RWPE2 (cell line): ENCODE measurements at regions not wholly inside any gene's neighbourhood (a gene's known extent, or its start where the extent isn't known, plus 50 kb on each side); places are given as distances from the start of the nearest gene placed in this dataset.

ENCODE experiments used
- ATAC-seq: fragments of 200-7000 bp; cut with Tn5 transposase; 3 replicates; pipeline ENCODE4 v1.9.1; 2021; ENCODE audit warnings: low read depth
- DNase-seq: peaks from one replicate; pipeline ENCODE4 v3.0.0-alpha.2; 2020; ENCODE audit warnings: low spot score
- H3K27ac ChIP-seq: fragments of 450-650 bp; 2 replicates; pipeline ENCODE4 v1.5.1; 2017; ENCODE audit warnings: mild to moderate bottlenecking; ENCODE audit not compliant: poor library complexity, severe bottlenecking
- H3K27me3 ChIP-seq: fragments of 250-450 bp; sonication (Bioruptor Pico); 2 replicates; pipeline ENCODE4 v1.5.1; 2021; ENCODE audit warnings: mild to moderate bottlenecking, moderate library complexity; ENCODE audit not compliant: insufficient read depth, poor library complexity, severe bottlenecking
- H3K36me3 ChIP-seq: fragments of 250-450 bp; sonication (Bioruptor Pico); 2 replicates; pipeline ENCODE4 v1.5.1; 2020; ENCODE audit warnings: low read depth, mild to moderate bottlenecking, moderate library complexity
- H3K4me1 ChIP-seq: fragments of 250-450 bp; sonication (Bioruptor Pico); 2 replicates; pipeline ENCODE4 v1.5.1; 2021; ENCODE audit warnings: mild to moderate bottlenecking, moderate library complexity; ENCODE audit not compliant: insufficient read depth, poor library complexity, severe bottlenecking
- H3K4me3 ChIP-seq: fragments of 250-450 bp; sonication (Bioruptor Pico); 2 replicates; pipeline ENCODE4 v1.5.1; 2021; ENCODE audit warnings: mild to moderate bottlenecking, moderate library complexity; ENCODE audit not compliant: severe bottlenecking
- H3K9me3 ChIP-seq: fragments of 250-450 bp; sonication (Bioruptor Pico); 2 replicates; pipeline ENCODE4 v1.5.1; 2021; ENCODE audit warnings: mild to moderate bottlenecking, moderate library complexity; ENCODE audit not compliant: severe bottlenecking
- CTCF ChIP-seq: fragments of 450-650 bp; IDR thresholded peaks from one replicate; pipeline ENCODE4 v1.5.1; 2017; ENCODE audit warnings: mild to moderate bottlenecking, moderate library complexity; ENCODE audit not compliant: poor library complexity, severe bottlenecking

DNA sequence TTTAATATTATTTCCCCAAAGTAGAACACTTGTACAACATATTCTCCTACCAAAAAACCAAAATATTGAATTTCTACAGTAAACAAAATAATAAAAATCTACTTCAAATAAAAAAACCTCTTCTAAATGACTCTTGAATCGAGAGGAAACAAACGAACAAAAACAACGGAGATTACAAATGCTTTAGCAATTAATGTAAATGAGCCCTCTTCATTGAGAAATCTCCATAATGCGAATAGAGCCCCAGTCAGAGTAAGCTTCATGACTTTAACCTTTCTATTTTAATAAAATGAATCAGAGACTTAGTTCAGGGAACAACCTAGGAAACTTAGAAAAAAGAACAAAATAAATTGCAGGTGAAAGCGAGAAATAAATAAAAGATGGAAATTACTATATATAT is 129.3 kb upstream of the SEMA6A start:
- DNase-seq (no peak), ATAC-seq (no peak)
- no peaks in the 10 kb centered on the region for H3K36me3 ChIP-seq
- TF ChIP-seq CTCF, result no peak
- H3K4me1 ChIP-seq, result no peaks in the 10 kb centered on the region
- H3K4me3 ChIP-seq, result no peak overlapping the region
- H3K27me3 ChIP-seq, result no peaks in the 10 kb centered on the region
- H3K27ac ChIP-seq, result no peak overlapping the region
- no peaks in the 10 kb centered on the region for H3K9me3 ChIP-seq

GRCh38 chr5:116703328-116703727 is 128.7 kb upstream of the SEMA6A start:
- TF ChIP-seq CTCF, result no peak
- no peaks in the 10 kb centered on the region for H3K9me3 ChIP-seq
- H3K4me1 ChIP-seq, result no peaks in the 10 kb centered on the region
- H3K4me3 ChIP-seq, result no peak overlapping the region
- no peaks in the 10 kb centered on the region for H3K36me3 ChIP-seq
- no peak for DNase-seq
- H3K27ac ChIP-seq, result no peak overlapping the region
- ATAC-seq, result no peak
- H3K27me3 ChIP-seq, result no peaks in the 10 kb centered on the region

- Histone ChIP-seq H3K27me3 (no peaks in the 10 kb centered on the region), H3K4me3 (no peak overlapping the region), H3K27ac (no peak overlapping the region), H3K4me1 (no peaks in the 10 kb centered on the region), H3K36me3 (no peaks in the 10 kb centered on the region), H3K9me3 (no peaks in the 10 kb centered on the region)
- ATAC-seq (no peak), DNase-seq (no peak)
- TF ChIP-seq CTCF, result no peak
These were observed 128.2 kb upstream of the SEMA6A start for GRCh38 chr5:116702776-116703175.

DNA sequence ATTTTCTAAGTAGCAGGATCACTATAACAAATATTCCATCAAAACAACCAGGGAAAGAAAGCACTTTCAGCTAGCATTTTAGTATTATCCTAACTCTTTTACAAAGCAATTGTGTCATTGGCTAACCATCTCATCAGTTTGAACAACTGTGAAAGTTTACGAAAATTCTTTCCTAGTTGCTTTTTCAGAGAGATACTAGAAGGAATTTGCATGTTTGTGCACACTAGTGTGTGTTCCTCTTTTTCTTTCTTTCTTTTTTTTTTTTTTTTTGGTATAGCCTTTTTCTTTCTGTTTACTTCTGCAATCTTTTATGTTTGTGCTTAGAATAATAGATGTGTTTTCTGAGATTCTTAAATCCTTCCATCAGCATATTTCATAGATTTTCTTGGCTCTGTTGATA is 124.7 kb upstream of the SEMA6A start:
- no peaks in the 10 kb centered on the region for H3K4me1 ChIP-seq
- ATAC-seq, result no peak
- H3K27me3 ChIP-seq, result no peaks in the 10 kb centered on the region
- no peak overlapping the region for H3K4me3 ChIP-seq
- H3K27ac ChIP-seq, result no peak overlapping the region
- no peak for DNase-seq
- no peaks in the 10 kb centered on the region for H3K9me3 ChIP-seq
- no peak for TF ChIP-seq CTCF
- no peaks in the 10 kb centered on the region for H3K36me3 ChIP-seq

DNA sequence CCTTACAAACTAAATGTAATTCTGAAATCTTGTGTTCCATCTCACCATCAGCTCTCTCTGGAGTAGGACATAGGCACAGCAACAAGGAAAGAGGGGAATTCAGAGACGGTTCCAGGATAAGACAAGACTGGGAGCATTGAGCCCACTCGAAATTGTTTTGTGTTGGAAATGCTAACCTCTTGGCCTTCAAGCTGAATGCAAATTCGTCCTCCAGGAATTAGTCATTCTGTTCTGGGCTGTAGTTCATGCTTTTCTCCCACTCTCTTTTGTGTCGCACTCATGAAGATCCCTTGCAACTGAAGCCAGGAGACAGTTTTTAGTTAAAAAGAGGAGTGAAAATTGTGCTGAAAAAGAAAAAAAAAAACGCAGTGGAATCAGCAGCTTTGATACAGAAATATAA is 121.7 kb upstream of the SEMA6A start:
- Histone ChIP-seq H3K27me3 (no peaks in the 10 kb centered on the region), H3K9me3 (no peaks in the 10 kb centered on the region), H3K27ac (no peak overlapping the region), H3K36me3 (no peaks in the 10 kb centered on the region), H3K4me1 (no peaks in the 10 kb centered on the region), H3K4me3 (no peak overlapping the region)
- DNase-seq (no peak), ATAC-seq (no peak)
- no peak for TF ChIP-seq CTCF
